ENCODE measurements at regions not wholly inside any gene's neighbourhood (a gene's known extent, or its start where the extent isn't known, plus 50 kb on each side); places are given as distances from the start of the nearest gene placed in this dataset. TPM values are rescaled to one million over a fixed set of nuclear protein-coding genes. Genes with fewer than 3 reads are reported as not detected.
"Not testable (repeated sequence)": the region's sequence is repeated elsewhere in the genome, so short reads cannot be mapped to it uniquely, and the experiment has no call there.

- DNase-seq (ENCODE audit: low spot score); CTCF ChIA-PET; intact Hi-C loops (cut with micrococcal nuclease; ENCODE audit: unreplicated experiment); H3K27ac ChIP-seq (ENCODE audit: low read depth, low read length, poor library complexity, severe bottlenecking); BruUV-seq (replicated peaks); H3K4me3 ChIP-seq (ENCODE audit: low read depth, low read length, poor library complexity, severe bottlenecking); H3K9me3 ChIP-seq (ENCODE audit: low read depth, low read length, poor library complexity, severe bottlenecking); POLR2A ChIA-PET (ENCODE audit: low non-redundant PET); H3K27me3 ChIP-seq (replicated peaks; ENCODE audit: insufficient read depth, low read depth, low read length, poor library complexity); H3K4me1 ChIP-seq (ENCODE audit: insufficient read depth, low read length, poor library complexity, severe bottlenecking); H3K36me3 ChIP-seq (ENCODE audit: insufficient read depth, low read length, poor library complexity, severe bottlenecking): not testable (repeated sequence)
Measured at GRCh38 chr16:21542075-21542474, 57.3 kb upstream of the METTL9 start.

GRCh38 chr16:21542491-21543124 is 56.8 kb upstream of the METTL9 start:
- DNase-seq (ENCODE audit: low spot score); CTCF ChIA-PET; H3K9me3 ChIP-seq (ENCODE audit: low read depth, low read length, poor library complexity, severe bottlenecking); H3K27ac ChIP-seq (ENCODE audit: low read depth, low read length, poor library complexity, severe bottlenecking); H3K27me3 ChIP-seq (replicated peaks; ENCODE audit: insufficient read depth, low read depth, low read length, poor library complexity); BruUV-seq (replicated peaks); intact Hi-C loops (cut with micrococcal nuclease; ENCODE audit: unreplicated experiment); POLR2A ChIA-PET (ENCODE audit: low non-redundant PET); H3K36me3 ChIP-seq (ENCODE audit: insufficient read depth, low read length, poor library complexity, severe bottlenecking); H3K4me3 ChIP-seq (ENCODE audit: low read depth, low read length, poor library complexity, severe bottlenecking); H3K4me1 ChIP-seq (ENCODE audit: insufficient read depth, low read length, poor library complexity, severe bottlenecking): not testable (repeated sequence)

- H3K27ac ChIP-seq (ENCODE audit: low read depth, low read length, poor library complexity, severe bottlenecking); intact Hi-C loops (cut with micrococcal nuclease; ENCODE audit: unreplicated experiment); H3K9me3 ChIP-seq (ENCODE audit: low read depth, low read length, poor library complexity, severe bottlenecking); H3K4me1 ChIP-seq (ENCODE audit: insufficient read depth, low read length, poor library complexity, severe bottlenecking); DNase-seq (ENCODE audit: low spot score); POLR2A ChIA-PET (ENCODE audit: low non-redundant PET); BruUV-seq (replicated peaks); H3K36me3 ChIP-seq (ENCODE audit: insufficient read depth, low read length, poor library complexity, severe bottlenecking); H3K4me3 ChIP-seq (ENCODE audit: low read depth, low read length, poor library complexity, severe bottlenecking); CTCF ChIA-PET; H3K27me3 ChIP-seq (replicated peaks; ENCODE audit: insufficient read depth, low read depth, low read length, poor library complexity): not testable (repeated sequence)
Measured at GRCh38 chr16:21543151-21543836, 56.1 kb upstream of the METTL9 start.

GRCh38 chr16:21545664-21546326 is 53.6 kb upstream of the METTL9 start:
- H3K27me3 ChIP-seq (replicated peaks; ENCODE audit: insufficient read depth, low read depth, low read length, poor library complexity); H3K4me1 ChIP-seq (ENCODE audit: insufficient read depth, low read length, poor library complexity, severe bottlenecking); DNase-seq (ENCODE audit: low spot score); H3K9me3 ChIP-seq (ENCODE audit: low read depth, low read length, poor library complexity, severe bottlenecking); H3K36me3 ChIP-seq (ENCODE audit: insufficient read depth, low read length, poor library complexity, severe bottlenecking); BruUV-seq (replicated peaks); intact Hi-C loops (cut with micrococcal nuclease; ENCODE audit: unreplicated experiment); H3K4me3 ChIP-seq (ENCODE audit: low read depth, low read length, poor library complexity, severe bottlenecking); POLR2A ChIA-PET (ENCODE audit: low non-redundant PET); H3K27ac ChIP-seq (ENCODE audit: low read depth, low read length, poor library complexity, severe bottlenecking): not testable (repeated sequence)
- CTCF ChIA-PET, result interaction anchor here (0.7 kb wide), 1 partner anchor 70 kb away, joined by 8 read pairs; no protein-coding TSS in a partner anchor

GRCh38 chr16:21549396-21549795 is 50.0 kb upstream of the METTL9 start:
- DNase-seq (ENCODE audit: low spot score); POLR2A ChIA-PET (ENCODE audit: low non-redundant PET); H3K9me3 ChIP-seq (ENCODE audit: low read depth, low read length, poor library complexity, severe bottlenecking); BruUV-seq (replicated peaks); intact Hi-C loops (cut with micrococcal nuclease; ENCODE audit: unreplicated experiment); H3K4me3 ChIP-seq (ENCODE audit: low read depth, low read length, poor library complexity, severe bottlenecking); H3K27ac ChIP-seq (ENCODE audit: low read depth, low read length, poor library complexity, severe bottlenecking); H3K4me1 ChIP-seq (ENCODE audit: insufficient read depth, low read length, poor library complexity, severe bottlenecking); H3K36me3 ChIP-seq (ENCODE audit: insufficient read depth, low read length, poor library complexity, severe bottlenecking); H3K27me3 ChIP-seq (replicated peaks; ENCODE audit: insufficient read depth, low read depth, low read length, poor library complexity); CTCF ChIA-PET: not testable (repeated sequence)

Small RNA genes in the stretch of these regions (microRNA-seq; reads per million reads assigned to microRNA genes)
- gene MIR3680-1, result not detected
